Liver (tissue), 3 donors: ENCODE measurements at regions not wholly inside any gene's neighbourhood (a gene's known extent, or its start where the extent isn't known, plus 50 kb on each side); places are given as distances from the start of the nearest gene placed in this dataset.

Experiments used
- CTCF ChIP-seq: fragments of 150-350 bp; IDR thresholded peaks from 2 replicates; pipeline ENCODE4 v1.5.1; 2017; ENCODE audit warnings: improper control_type of control experiment, low read depth, low read length; ENCODE audit not compliant: missing input control
- FOXA1 ChIP-seq: IDR thresholded peaks from 2 replicates; pipeline ENCODE4 v1.6.1; 2016; ENCODE audit warnings: antibody characterized with exemption
- GABPA ChIP-seq, 2 donors: IDR thresholded peaks in 1 of 2; conservative IDR thresholded peaks in 1 of 2; 2 replicates each; pipeline ENCODE4 v1.6.1; 2016; ENCODE audit warnings: antibody characterized with exemption in 2 of 2, mild to moderate bottlenecking in 1 of 2, moderate library complexity in 1 of 2
- RAD21 ChIP-seq, 2 donors: IDR thresholded peaks; 2 replicates each; pipeline ENCODE4 v1.6.1; 2016; ENCODE audit warnings: antibody characterized with exemption in 2 of 2, mild to moderate bottlenecking in 2 of 2
- REST ChIP-seq: IDR thresholded peaks from 2 replicates; pipeline ENCODE4 v1.6.1; 2016; ENCODE audit warnings: antibody characterized with exemption, mild to moderate bottlenecking
- TAF1 ChIP-seq: conservative IDR thresholded peaks from 2 replicates; pipeline ENCODE4 v1.6.1; 2016; ENCODE audit warnings: antibody characterized with exemption, mild to moderate bottlenecking
- donor health status: healthy.
- donor health status: healthy.

GRCh38 chr3:194261581-194262063 is 89.5 kb downstream of the CPN2 start:
- TF ChIP-seq GABPA (IDR thresholded peaks at IDR 0.05 in 1 of 2, conservative IDR thresholded peaks at IDR 0.05 in 1 of 2) (peak in 1 of 2 donors; percentile 57), FOXA1 (no peak), CTCF (no peak), TAF1 (no peak), RAD21 (IDR thresholded peaks at IDR 0.05) (peak; percentile 55 to 70), REST (peak; percentile 65)
